ENCODE measurements at regions not wholly inside any gene's neighbourhood (a gene's known extent, or its start where the extent isn't known, plus 50 kb on each side); places are given as distances from the start of the nearest gene placed in this dataset.

GRCh38 chr15:93294896-93295295 is 205.9 kb upstream of the RGMA start:
- Histone ChIP-seq H3K4me1 (ENCODE audit: low read depth) (no peaks in the 10 kb centered on the region), H3K4me3 (no peak overlapping the region), H3K36me3 (ENCODE audit: low read depth) (no peaks in the 10 kb centered on the region), H3K9me3 (no peaks in the 10 kb centered on the region)
- TF ChIP-seq CTCF (IDR thresholded peaks at IDR 0.05) = no peak
- ATAC-seq (no peak), DNase-seq (no peak)
- intact Hi-C loops (cut with DNase I, micrococcal nuclease) = no loop called here

GRCh38 chr15:93294066-93294465 is 205.1 kb upstream of the RGMA start:
- H3K4me1 ChIP-seq (ENCODE audit: low read depth) = no peaks in the 10 kb centered on the region
- intact Hi-C loops (cut with DNase I, micrococcal nuclease) = no loop called here

DNA sequence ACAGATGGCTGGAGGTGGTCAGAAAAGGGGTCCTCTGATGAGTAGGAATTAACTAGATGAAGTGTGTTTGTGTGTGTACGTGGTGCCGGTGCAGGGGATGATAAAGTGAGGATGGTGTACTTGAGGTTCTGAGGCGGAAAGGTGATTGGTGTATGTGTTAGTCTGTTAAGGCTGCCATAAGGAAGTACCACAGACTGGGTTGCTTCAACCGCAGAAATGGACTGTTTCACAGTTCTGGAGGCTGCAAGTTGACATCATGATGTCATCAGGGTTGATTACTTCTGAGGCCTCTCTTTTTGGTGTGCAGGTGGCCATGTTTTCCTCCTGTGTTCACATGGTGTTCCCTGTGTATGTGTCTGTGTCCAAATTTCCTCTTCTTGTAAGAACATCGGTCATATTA is 202.4 kb upstream of the RGMA start:
- H3K4me1 ChIP-seq (ENCODE audit: low read depth) = no peaks in the 10 kb centered on the region
- TF ChIP-seq CTCF (IDR thresholded peaks at IDR 0.05) = no peak
- no peaks in the 10 kb centered on the region for H3K9me3 ChIP-seq
- intact Hi-C loops (cut with DNase I, micrococcal nuclease) = no loop called here
- H3K36me3 ChIP-seq (ENCODE audit: low read depth) = no peaks in the 10 kb centered on the region
- DNase-seq (no peak), ATAC-seq (no peak)
- no peak overlapping the region for H3K4me3 ChIP-seq

More at GRCh38 chr15:93294066-93294465, 205.1 kb upstream of the RGMA start:
- Histone ChIP-seq H3K9me3 (no peaks in the 10 kb centered on the region), H3K4me3 (no peak overlapping the region), H3K36me3 (ENCODE audit: low read depth) (no peaks in the 10 kb centered on the region)
- no peak for DNase-seq
- no peak for ATAC-seq
- TF ChIP-seq CTCF (IDR thresholded peaks at IDR 0.05) = no peak

GRCh38 chr15:93290618-93290946 is 201.6 kb upstream of the RGMA start:
- no peaks in the 10 kb centered on the region for H3K4me1 ChIP-seq (ENCODE audit: low read depth)
- DNase-seq (no peak), ATAC-seq (no peak)
- intact Hi-C loops (cut with DNase I, micrococcal nuclease) = no loop called here
- no peak overlapping the region for H3K4me3 ChIP-seq
- no peaks in the 10 kb centered on the region for H3K36me3 ChIP-seq (ENCODE audit: low read depth)
- no peaks in the 10 kb centered on the region for H3K9me3 ChIP-seq
- no peak for TF ChIP-seq CTCF (IDR thresholded peaks at IDR 0.05)

GRCh38 chr15:93289941-93290617 is 201.1 kb upstream of the RGMA start:
- no peaks in the 10 kb centered on the region for H3K4me1 ChIP-seq (ENCODE audit: low read depth)
- no peak for ATAC-seq
- intact Hi-C loops (cut with DNase I, micrococcal nuclease) = no loop called here

More at GRCh38 chr15:93289941-93290617, 201.1 kb upstream of the RGMA start:
- no peak for DNase-seq
- H3K36me3 ChIP-seq (ENCODE audit: low read depth) = no peaks in the 10 kb centered on the region
- no peak for TF ChIP-seq CTCF (IDR thresholded peaks at IDR 0.05)
- no peak overlapping the region for H3K4me3 ChIP-seq
- no peaks in the 10 kb centered on the region for H3K9me3 ChIP-seq

All from mucosa of descending colon (tissue), 3 donors.